ENCODE measurements at regions not wholly inside any gene's neighbourhood (a gene's known extent, or its start where the extent isn't known, plus 50 kb on each side); places are given as distances from the start of the nearest gene placed in this dataset.

DNA sequence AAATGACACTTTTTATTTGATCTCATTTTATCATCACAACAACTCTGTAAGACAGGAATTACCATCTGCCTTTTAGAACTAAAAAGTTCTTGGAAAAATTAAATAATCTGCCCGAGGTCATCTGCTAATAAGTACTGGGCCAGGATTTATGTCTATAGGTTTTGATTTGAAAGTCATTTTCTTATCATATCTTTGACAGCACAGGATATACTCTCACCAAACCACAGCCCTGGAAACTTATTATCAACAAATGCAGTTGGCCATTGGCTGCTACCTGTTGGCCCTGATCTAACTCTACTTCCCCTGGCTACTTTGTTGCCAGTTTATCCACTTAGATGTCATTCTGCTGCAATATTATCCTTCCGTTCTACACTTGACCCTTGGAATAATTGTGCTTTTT, 354.6 kb downstream of the RAD51AP2 start:
- no peak for DNase-seq (ENCODE audit: low read depth in 1 of 2, low spot score in 1 of 2)
- Histone ChIP-seq H3K36me3 (no peaks in the 10 kb centered on the region), H3K4me3 (no peak overlapping the region), H3K9me3 (ENCODE audit: low read depth) (no peaks in the 10 kb centered on the region), H3K27ac (no peak overlapping the region), H3K4me1 (ENCODE audit: low read depth) (no peaks in the 10 kb centered on the region), H3K27me3 (no peaks in the 10 kb centered on the region)
- TF ChIP-seq CTCF (IDR thresholded peaks at IDR 0.05; ENCODE audit: low read depth, low read length) = no peak

DNA sequence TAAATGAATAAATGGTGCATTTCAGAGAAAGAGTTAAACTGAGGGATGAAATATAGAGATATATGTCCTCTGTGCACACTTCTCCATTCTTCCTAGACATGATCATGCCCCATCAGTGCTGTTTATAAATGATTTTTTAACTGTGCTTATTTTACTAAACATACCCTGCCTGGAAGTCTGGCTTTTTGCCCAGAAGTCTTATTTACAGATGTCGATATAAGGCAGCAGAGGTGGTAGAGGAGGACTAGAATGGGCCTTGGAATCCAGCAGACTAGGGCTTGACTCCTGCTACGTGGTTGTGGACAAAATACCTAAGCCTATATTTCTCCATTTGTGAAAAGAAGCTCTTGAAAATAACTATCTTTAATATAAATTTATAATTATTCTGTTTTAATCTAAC, 355.5 kb downstream of the RAD51AP2 start:
- no peak for TF ChIP-seq CTCF (IDR thresholded peaks at IDR 0.05; ENCODE audit: low read depth, low read length)
- H3K36me3 ChIP-seq = no peaks in the 10 kb centered on the region
- no peak overlapping the region for H3K27ac ChIP-seq
- no peak for DNase-seq (ENCODE audit: low read depth in 1 of 2, low spot score in 1 of 2)
- no peaks in the 10 kb centered on the region for H3K9me3 ChIP-seq (ENCODE audit: low read depth)
- no peak overlapping the region for H3K4me3 ChIP-seq
- H3K4me1 ChIP-seq (ENCODE audit: low read depth) = no peaks in the 10 kb centered on the region
- H3K27me3 ChIP-seq = no peaks in the 10 kb centered on the region

DNA sequence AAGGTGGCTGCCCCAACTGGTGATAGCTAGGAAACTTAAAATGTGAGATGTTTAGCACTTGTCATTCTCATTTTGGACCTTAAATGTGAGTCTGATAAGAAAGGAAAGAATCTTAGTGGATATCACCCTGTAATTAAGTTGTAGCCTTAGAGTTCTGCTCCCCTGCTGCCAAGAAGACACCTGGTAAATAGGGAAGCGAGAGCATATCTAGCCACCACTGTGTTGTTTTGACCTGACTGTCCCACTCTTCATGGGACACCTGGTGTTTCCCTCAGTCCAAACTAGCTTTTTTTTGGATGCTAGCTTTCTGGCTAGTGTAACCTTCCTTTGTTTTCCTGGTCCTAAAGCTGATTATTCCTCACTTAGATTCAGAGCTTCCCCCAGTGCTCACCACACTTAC, 357.6 kb downstream of the RAD51AP2 start:
- Histone ChIP-seq H3K36me3 (no peaks in the 10 kb centered on the region), H3K27ac (no peak overlapping the region), H3K9me3 (ENCODE audit: low read depth) (no peaks in the 10 kb centered on the region), H3K27me3 (no peaks in the 10 kb centered on the region), H3K4me3 (no peak overlapping the region), H3K4me1 (ENCODE audit: low read depth) (no peaks in the 10 kb centered on the region)
- DNase-seq (ENCODE audit: low read depth in 1 of 2, low spot score in 1 of 2) = no peak
- no peak for TF ChIP-seq CTCF (IDR thresholded peaks at IDR 0.05; ENCODE audit: low read depth, low read length)

DNA sequence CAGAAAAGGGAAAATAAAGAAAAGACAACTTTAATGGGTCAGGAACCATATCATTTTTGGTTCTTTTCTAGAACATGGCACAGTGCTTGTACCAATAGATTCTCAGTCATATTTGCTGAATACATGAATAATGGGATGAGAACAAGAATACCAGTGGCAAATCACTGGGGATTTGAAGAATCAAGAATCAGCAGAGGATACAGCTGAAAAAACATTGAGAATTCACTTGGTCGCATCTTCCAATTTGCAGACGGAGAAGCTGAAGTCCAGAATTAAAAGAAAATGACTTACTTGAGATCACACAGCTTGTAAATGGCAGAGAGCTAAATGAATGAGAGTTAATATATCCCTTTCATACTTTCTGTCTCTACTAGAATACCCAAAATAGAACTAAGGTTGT, 362.2 kb downstream of the RAD51AP2 start:
- no peak for DNase-seq (ENCODE audit: low read depth in 1 of 2, low spot score in 1 of 2)
- H3K27ac ChIP-seq = no peak overlapping the region
- no peaks in the 10 kb centered on the region for H3K4me1 ChIP-seq (ENCODE audit: low read depth)
- H3K36me3 ChIP-seq = no peaks in the 10 kb centered on the region
- no peaks in the 10 kb centered on the region for H3K27me3 ChIP-seq
- H3K9me3 ChIP-seq (ENCODE audit: low read depth) = no peaks in the 10 kb centered on the region
- H3K4me3 ChIP-seq = no peak overlapping the region
- TF ChIP-seq CTCF (IDR thresholded peaks at IDR 0.05; ENCODE audit: low read depth, low read length) = no peak

DNA sequence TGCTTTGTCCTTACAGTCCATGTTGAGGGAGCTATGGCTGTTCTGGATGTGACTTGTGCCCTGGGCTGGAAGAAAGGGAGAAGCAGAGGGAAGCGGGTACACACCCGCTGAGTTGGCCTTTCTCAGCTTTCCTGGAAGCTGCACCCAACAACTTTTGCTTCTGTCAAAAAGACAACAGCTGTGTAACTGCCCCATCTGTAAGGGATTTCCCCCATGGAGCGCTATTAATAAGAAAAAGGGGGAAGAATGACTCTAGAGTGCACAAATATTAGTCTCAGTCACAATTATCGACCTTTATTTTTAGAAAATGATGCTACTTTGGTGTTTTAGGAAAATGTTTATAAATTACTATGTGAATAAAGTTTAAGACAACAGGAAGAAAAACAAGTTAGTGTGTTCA, 368.3 kb downstream of the RAD51AP2 start:
- H3K27me3 ChIP-seq = no peaks in the 10 kb centered on the region
- no peak overlapping the region for H3K4me3 ChIP-seq
- no peak overlapping the region for H3K27ac ChIP-seq
- DNase-seq (ENCODE audit: low read depth in 1 of 2, low spot score in 1 of 2) = no peak
- no peaks in the 10 kb centered on the region for H3K4me1 ChIP-seq (ENCODE audit: low read depth)
- H3K36me3 ChIP-seq = no peaks in the 10 kb centered on the region
- H3K9me3 ChIP-seq (ENCODE audit: low read depth) = no peaks in the 10 kb centered on the region
- TF ChIP-seq CTCF (IDR thresholded peaks at IDR 0.05; ENCODE audit: low read depth, low read length) = no peak

Measured in cardiac muscle cell (in vitro differentiated cells and primary cell).